CD4-positive, CD25-positive, alpha-beta regulatory T cell (primary cell): ENCODE measurements at regions not wholly inside any gene's neighbourhood (a gene's known extent, or its start where the extent isn't known, plus 50 kb on each side); places are given as distances from the start of the nearest gene placed in this dataset.
"Not testable (repeated sequence)": the region's sequence is repeated elsewhere in the genome, so short reads cannot be mapped to it uniquely, and the experiment has no call there.

ENCODE experiments used
- ATAC-seq, 2 donors: fragments of 150-1000 bp; cut with Tn5 transposase; one replicate each; pipeline ENCODE4 v1.10.0; 2021; ENCODE audit warnings: low read depth in 2 of 2, moderate number of reproducible peaks in 2 of 2, moderate library complexity in 1 of 2
- DNase-seq, 3 donors: peaks; one replicate each; pipeline versions ENCODE4 v3.0.0 to v3.0.0-alpha.2; 2012 to 2022; ENCODE audit warnings: mixed read lengths in 1 of 3
- H3K27ac ChIP-seq: one replicate; pipeline ENCODE4 v1.7.0; 2013; ENCODE audit warnings: mild to moderate bottlenecking, low read length; ENCODE audit not compliant: insufficient read depth, poor library complexity, severe bottlenecking
- H3K27me3 ChIP-seq: one replicate; pipeline ENCODE4 v1.7.0; 2013; ENCODE audit warnings: low read length; ENCODE audit not compliant: control insufficient read depth, insufficient read depth
- H3K36me3 ChIP-seq: one replicate; pipeline ENCODE4 v1.7.0; 2013; ENCODE audit warnings: mild to moderate bottlenecking, low read length, moderate library complexity; ENCODE audit not compliant: control insufficient read depth, insufficient read depth
- H3K4me1 ChIP-seq: 2 replicates; pipeline ENCODE4 v1.7.0; 2013; ENCODE audit warnings: mild to moderate bottlenecking, low read length; ENCODE audit not compliant: insufficient read depth, control insufficient read depth, poor library complexity, severe bottlenecking
- H3K4me3 ChIP-seq: one replicate; pipeline ENCODE4 v1.7.0; 2013; ENCODE audit warnings: low read depth, mild to moderate bottlenecking, low read length, moderate library complexity
- H3K9me3 ChIP-seq, 2 experiments: 1 replicate in 1 of 2; 2 replicates in 1 of 2; pipeline ENCODE4 v1.7.0; 2013; ENCODE audit warnings: low read length in 2 of 2, mild to moderate bottlenecking in 1 of 2, moderate library complexity in 1 of 2; ENCODE audit not compliant: control insufficient read depth in 2 of 2
- H3K27ac Mint-ChIP-seq, 3 donors: one replicate each; pipeline ENCODE4 v1.8.0; 2020 to 2022; ENCODE audit warnings: mild to moderate bottlenecking in 3 of 3, mixed read lengths in 3 of 3, moderate library complexity in 2 of 3
- H3K27me3 Mint-ChIP-seq: one replicate; pipeline ENCODE4 v1.8.0; 2022; ENCODE audit warnings: mild to moderate bottlenecking, mixed read lengths
- H3K36me3 Mint-ChIP-seq: one replicate; pipeline ENCODE4 v1.8.0; 2020; ENCODE audit warnings: mixed read lengths
- H3K4me1 Mint-ChIP-seq, 4 donors: one replicate each; pipeline ENCODE4 v1.8.0; 2020 to 2022; ENCODE audit warnings: mixed read lengths in 4 of 4, mild to moderate bottlenecking in 1 of 4
- H3K4me3 Mint-ChIP-seq, 4 donors: one replicate each; pipeline ENCODE4 v1.8.0; 2020 to 2022; ENCODE audit warnings: mild to moderate bottlenecking in 4 of 4, mixed read lengths in 4 of 4, moderate library complexity in 3 of 4
- H3K9me3 Mint-ChIP-seq, 7 donors: one replicate each; pipeline ENCODE4 v1.8.0; 2020 to 2022; ENCODE audit warnings: mixed read lengths in 7 of 7, mild to moderate bottlenecking in 3 of 7, moderate library complexity in 2 of 7

DNA sequence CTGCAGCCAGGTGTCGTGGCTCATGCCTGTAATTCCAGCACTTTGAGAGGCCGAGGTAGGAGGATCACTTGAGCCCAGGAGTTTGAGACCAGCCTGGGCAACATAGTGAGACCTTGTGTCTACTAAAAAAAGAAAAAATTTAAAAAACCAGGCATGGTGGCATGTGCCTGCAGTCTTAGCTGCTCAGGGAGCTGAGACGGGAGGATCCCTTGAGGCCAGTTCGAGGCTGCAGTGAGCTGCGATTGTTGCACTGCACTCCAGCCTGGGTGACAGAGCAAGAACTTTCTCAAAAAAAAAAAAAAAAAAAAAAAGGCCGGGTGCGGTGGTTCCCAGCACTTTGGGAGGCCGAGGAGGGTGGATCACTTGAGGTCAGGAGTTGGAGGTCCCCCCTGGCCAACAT is 85.5 kb upstream of the CLDN5 start:
- H3K27ac ChIP-seq, H3K9me3 ChIP-seq, H3K4me3 ChIP-seq, DNase-seq, H3K4me3 Mint-ChIP-seq, ATAC-seq, H3K36me3 Mint-ChIP-seq, H3K27me3 Mint-ChIP-seq, H3K36me3 ChIP-seq, H3K27ac Mint-ChIP-seq, H3K9me3 Mint-ChIP-seq, H3K27me3 ChIP-seq: not testable (repeated sequence)
- H3K4me1 ChIP-seq = peaks cover 34% of the 10 kb centered on the region
- H3K4me1 Mint-ChIP-seq = peaks cover 6 to 49% (median 14%) of the 10 kb centered on the region in 4 donors

DNA sequence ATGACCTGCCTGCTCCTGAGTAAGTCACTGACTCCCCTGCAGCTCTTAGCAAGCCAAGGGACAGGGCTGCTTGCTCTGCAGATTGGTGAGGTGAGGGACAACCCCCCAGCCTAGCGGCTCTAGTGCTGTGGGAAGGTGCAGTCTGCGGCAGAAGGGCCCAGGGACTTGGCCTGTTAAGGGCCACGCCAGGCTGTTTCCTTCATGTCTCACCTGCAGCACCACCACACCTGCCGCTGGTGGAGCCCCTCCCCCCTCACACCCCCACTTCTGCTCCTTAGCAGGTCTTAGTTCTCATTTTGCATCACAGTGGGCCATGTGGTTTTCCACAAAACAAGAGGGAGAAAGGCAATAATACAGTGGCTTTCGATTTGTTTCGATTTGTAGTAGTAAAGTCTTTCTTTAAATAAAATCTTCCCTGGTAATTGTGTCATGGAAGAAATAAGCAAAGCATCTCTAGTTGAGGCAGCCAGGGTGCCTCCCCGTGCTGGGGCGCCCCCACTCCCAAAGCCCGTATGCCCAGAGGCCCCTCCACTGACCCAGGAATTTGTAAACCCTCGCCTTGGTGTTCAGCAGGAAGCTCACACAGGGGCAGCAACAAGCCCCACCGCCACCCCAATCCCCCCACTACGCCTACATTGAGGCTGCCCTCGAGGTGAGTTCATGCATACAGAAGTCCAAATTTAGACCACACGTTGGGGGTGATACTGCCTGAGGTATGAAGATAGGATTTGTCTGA is 86.5 kb upstream of the CLDN5 start:
- no peak overlapping the region for H3K27ac ChIP-seq
- no peaks in the 10 kb centered on the region for H3K36me3 ChIP-seq
- no peak overlapping the region for H3K4me3 ChIP-seq
- no peaks in the 10 kb centered on the region for H3K9me3 Mint-ChIP-seq
- H3K27me3 Mint-ChIP-seq = no peaks in the 10 kb centered on the region
- no peaks in the 10 kb centered on the region for H3K9me3 ChIP-seq
- no peak for ATAC-seq
- no peaks in the 10 kb centered on the region for H3K27me3 ChIP-seq
- peaks cover 6 to 44% (median 14%) of the 10 kb centered on the region in 4 donors for H3K4me1 Mint-ChIP-seq
- H3K4me1 ChIP-seq = peaks cover 34% of the 10 kb centered on the region
- no peak overlapping the region for H3K4me3 Mint-ChIP-seq
- DNase-seq = peak in 1 of 3 donors; percentile 37
- H3K27ac Mint-ChIP-seq = peak overlapping the region in 1 of 3 donors; percentile 46
- no peaks in the 10 kb centered on the region for H3K36me3 Mint-ChIP-seq

DNA sequence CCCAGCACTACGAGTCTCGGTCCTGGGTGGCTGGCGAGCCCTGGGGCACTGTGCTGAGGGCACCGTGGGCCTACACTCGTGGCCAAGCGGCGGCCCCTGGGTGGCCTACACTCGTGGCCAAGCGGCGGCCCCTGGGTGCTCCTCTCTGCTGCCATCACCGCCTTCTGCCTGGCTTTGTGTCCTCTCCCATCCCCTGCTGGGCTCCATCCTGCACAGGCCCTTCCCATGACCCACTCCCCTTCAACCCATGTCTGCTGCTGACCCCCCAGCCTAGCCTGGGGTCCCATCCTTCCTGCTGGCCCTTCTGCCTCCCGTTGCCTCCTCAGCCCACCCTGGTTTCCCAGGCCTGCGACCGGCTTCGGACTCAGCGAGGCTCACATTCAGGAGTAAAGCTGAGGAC is 87.4 kb upstream of the CLDN5 start:
- ATAC-seq = no peak
- DNase-seq = no peak
- no peak overlapping the region for H3K4me3 ChIP-seq
- H3K27me3 ChIP-seq = no peaks in the 10 kb centered on the region
- Mint-ChIP-seq H3K4me1 (peaks cover 6 to 39% (median 14%) of the 10 kb centered on the region in 4 donors), H3K27ac (peak overlapping the region in 1 of 3 donors; percentile 8), H3K36me3 (no peaks in the 10 kb centered on the region), H3K9me3 (no peaks in the 10 kb centered on the region), H3K4me3 (no peak overlapping the region), H3K27me3 (no peaks in the 10 kb centered on the region)
- H3K36me3 ChIP-seq = no peaks in the 10 kb centered on the region
- peaks cover 34% of the 10 kb centered on the region for H3K4me1 ChIP-seq
- H3K9me3 ChIP-seq = no peaks in the 10 kb centered on the region
- H3K27ac ChIP-seq = no peak overlapping the region

DNA sequence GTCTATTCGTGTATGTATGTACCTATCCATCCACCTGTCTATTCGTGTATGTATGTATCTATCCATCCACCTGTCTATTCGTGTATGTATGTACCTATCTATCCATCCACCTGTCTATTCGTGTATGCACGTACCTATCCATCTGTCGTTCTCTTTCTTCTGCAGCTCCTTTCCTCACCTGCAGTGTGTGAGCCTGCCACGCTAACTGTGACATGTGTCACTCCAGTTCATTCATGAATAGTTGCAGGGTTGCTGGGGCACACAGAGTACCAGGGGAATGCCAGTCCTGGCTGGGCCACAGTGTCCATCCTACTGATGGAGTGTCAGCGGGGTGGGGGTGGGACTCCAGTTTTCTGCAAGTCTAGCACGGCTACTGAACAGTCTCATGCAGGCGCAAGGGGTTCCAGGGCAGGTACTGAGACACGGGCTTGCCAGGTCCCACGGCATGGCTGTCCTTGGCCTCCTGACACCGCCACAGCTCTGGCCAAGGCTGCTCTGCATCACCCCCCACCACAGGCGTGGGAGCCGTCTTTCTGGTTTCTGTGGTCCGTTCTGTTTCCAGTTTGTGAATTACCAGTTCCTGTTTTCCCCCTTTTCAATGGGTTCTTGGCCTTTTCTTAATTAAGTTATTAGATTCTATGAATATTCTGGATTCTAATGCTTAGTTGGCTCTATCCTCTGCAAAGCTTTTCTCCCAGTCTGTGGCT is 88.8 kb upstream of the CLDN5 start:
- DNase-seq (no peak), ATAC-seq (no peak)
- H3K27ac Mint-ChIP-seq = peak overlapping the region in 1 of 3 donors; percentile 42
- H3K4me1 Mint-ChIP-seq = peaks cover 4 to 25% (median 7%) of the 10 kb centered on the region in 4 donors
- Histone ChIP-seq H3K4me1 (peaks cover 21% of the 10 kb centered on the region), H3K9me3 (no peaks in the 10 kb centered on the region), H3K36me3 (no peaks in the 10 kb centered on the region), H3K27ac (no peak overlapping the region), H3K27me3 (no peaks in the 10 kb centered on the region), H3K4me3 (no peak overlapping the region)
- no peaks in the 10 kb centered on the region for H3K36me3 Mint-ChIP-seq
- H3K4me3 Mint-ChIP-seq = no peak overlapping the region
- H3K27me3 Mint-ChIP-seq = no peaks in the 10 kb centered on the region
- H3K9me3 Mint-ChIP-seq = no peaks in the 10 kb centered on the region

- H3K27ac Mint-ChIP-seq = no peak overlapping the region
- Histone ChIP-seq H3K4me3 (no peak overlapping the region), H3K4me1 (peaks cover 13% of the 10 kb centered on the region), H3K9me3 (no peaks in the 10 kb centered on the region), H3K36me3 (no peaks in the 10 kb centered on the region), H3K27me3 (no peaks in the 10 kb centered on the region), H3K27ac (no peak overlapping the region)
- DNase-seq = no peak
- H3K36me3 Mint-ChIP-seq = no peaks in the 10 kb centered on the region
- no peak for ATAC-seq
- H3K4me3 Mint-ChIP-seq = no peak overlapping the region
- H3K4me1 Mint-ChIP-seq = peaks cover 0 to 22% (median 4%) of the 10 kb centered on the region in 4 donors
- no peaks in the 10 kb centered on the region for H3K27me3 Mint-ChIP-seq
- no peaks in the 10 kb centered on the region for H3K9me3 Mint-ChIP-seq
Measured at GRCh38 chr22:19614536-19614863, 90.3 kb upstream of the CLDN5 start.

DNA sequence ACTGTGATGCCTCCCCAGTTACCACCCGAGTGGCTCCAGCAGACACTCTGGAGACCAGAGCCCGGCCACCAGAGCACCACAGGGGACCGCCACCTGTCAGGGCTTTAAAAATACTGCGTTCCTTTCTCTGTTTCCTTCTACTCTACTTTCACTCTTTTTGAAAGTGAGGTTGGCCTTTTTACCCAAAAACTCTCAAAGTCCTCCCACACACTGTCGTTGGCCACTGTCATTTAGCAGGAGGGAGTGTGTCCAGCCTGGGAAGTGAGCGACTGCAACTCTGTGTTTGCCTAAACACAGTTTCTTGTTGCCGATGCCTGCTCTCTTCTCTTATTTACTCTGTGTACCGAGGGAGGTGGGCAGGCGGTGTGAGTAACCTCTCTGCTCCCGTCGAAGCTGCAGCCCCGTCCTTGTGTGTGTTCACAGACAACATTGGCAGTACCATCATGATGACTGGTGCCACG is 90.8 kb upstream of the CLDN5 start:
- DNase-seq (no peak), ATAC-seq (no peak)
- H3K36me3 Mint-ChIP-seq = no peaks in the 10 kb centered on the region
- Histone ChIP-seq H3K4me3 (no peak overlapping the region), H3K36me3 (no peaks in the 10 kb centered on the region), H3K27me3 (no peaks in the 10 kb centered on the region), H3K27ac (no peak overlapping the region), H3K4me1 (peaks cover 10% of the 10 kb centered on the region), H3K9me3 (no peaks in the 10 kb centered on the region)
- H3K27ac Mint-ChIP-seq = no peak overlapping the region
- no peak overlapping the region for H3K4me3 Mint-ChIP-seq
- no peaks in the 10 kb centered on the region for H3K9me3 Mint-ChIP-seq
- peaks cover 0 to 26% (median 4%) of the 10 kb centered on the region in 4 donors for H3K4me1 Mint-ChIP-seq
- H3K27me3 Mint-ChIP-seq = no peaks in the 10 kb centered on the region

DNA sequence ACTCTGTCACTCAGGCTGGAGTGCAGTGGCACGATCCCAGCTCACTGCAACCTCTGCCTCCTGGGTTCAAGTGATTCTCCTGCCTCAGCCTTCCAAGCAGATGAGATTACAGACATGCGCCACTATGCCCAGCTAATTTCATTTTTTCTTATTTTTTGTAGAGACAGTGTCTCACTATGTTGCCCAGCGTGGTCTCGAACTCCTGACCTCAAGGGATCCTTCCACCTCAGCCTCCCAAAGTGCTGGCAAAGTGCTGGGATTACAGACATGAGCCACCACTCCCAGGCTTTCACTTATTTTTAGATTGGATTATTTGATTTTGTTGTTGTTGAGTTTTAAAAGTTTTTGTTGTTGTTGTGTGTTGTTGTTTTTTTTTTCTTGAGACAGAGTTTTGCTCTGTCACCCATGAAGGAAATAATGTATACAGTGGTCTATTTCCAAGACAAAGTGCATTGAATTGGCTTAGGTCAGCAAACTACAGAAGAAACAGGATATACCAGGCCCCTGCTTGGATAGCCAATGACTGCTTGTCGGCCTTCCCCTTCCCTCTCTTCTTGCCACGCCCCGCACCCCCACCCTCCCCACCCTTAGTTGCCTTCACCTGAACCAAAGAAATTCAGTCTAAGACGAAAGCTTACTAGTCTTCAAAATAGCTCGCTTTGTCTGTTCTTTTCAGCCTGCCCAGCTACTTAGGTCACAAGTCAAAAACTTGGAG is 91.8 kb upstream of the CLDN5 start:
- no peaks in the 10 kb centered on the region for H3K36me3 ChIP-seq
- peaks cover under 1% of the 10 kb centered on the region for H3K4me1 ChIP-seq
- H3K27ac Mint-ChIP-seq = peak overlapping the region in 1 of 3 donors; percentile 54

More for the DNA sequence above, 91.8 kb upstream of the CLDN5 start:
- H3K27ac ChIP-seq = no peak overlapping the region
- Mint-ChIP-seq H3K4me3 (no peak overlapping the region), H3K27me3 (no peaks in the 10 kb centered on the region), H3K9me3 (no peaks in the 10 kb centered on the region), H3K36me3 (no peaks in the 10 kb centered on the region), H3K4me1 (peaks cover 0 to 16% (median 4%) of the 10 kb centered on the region in 4 donors)
- no peaks in the 10 kb centered on the region for H3K9me3 ChIP-seq
- H3K4me3 ChIP-seq = no peak overlapping the region
- DNase-seq (no peak), ATAC-seq (no peak)
- no peaks in the 10 kb centered on the region for H3K27me3 ChIP-seq
